Activated CD8-positive, alpha-beta T cell treated with anti-CD3 and anti-CD28 coated beads, Interleukin-2, amount 10 ng/mL, durations not matched to agents 7 days and 5 days (primary cell): ENCODE measurements at regions not wholly inside any gene's neighbourhood (a gene's known extent, or its start where the extent isn't known, plus 50 kb on each side); places are given as distances from the start of the nearest gene placed in this dataset.

Experiments
- ATAC-seq: fragments of 150-1000 bp; cut with Tn5 transposase; one replicate; pipeline ENCODE4 v1.10.0; 2021; ENCODE audit warnings: moderate library complexity
- CTCF ChIA-PET: fragments of 350-600 bp; sonication (Branson Sonifier 250); formaldehyde crosslinking; loops from one replicate; lab custom pipeline; 2021; ENCODE audit warnings: antibody characterized with exemption; lab: Charles Lee
- POLR2A ChIA-PET: fragments of 350-600 bp; sonication (Branson Sonifier 250); formaldehyde crosslinking; loops from one replicate; lab custom pipeline; 2021; ENCODE audit warnings: antibody characterized with exemption; lab: Charles Lee
- DNase-seq: peaks from one replicate; pipeline ENCODE4 v3.0.0-alpha.2; 2020
- H3K27ac Mint-ChIP-seq: one replicate; pipeline ENCODE4 v1.8.0; 2021; ENCODE audit warnings: mild to moderate bottlenecking, mixed read lengths
- H3K27me3 Mint-ChIP-seq: one replicate; pipeline ENCODE4 v1.8.0; 2021; ENCODE audit warnings: low read depth, mixed read lengths
- H3K36me3 Mint-ChIP-seq: one replicate; pipeline ENCODE4 v1.8.0; 2021; ENCODE audit warnings: low read depth, mixed read lengths
- H3K4me1 Mint-ChIP-seq: one replicate; pipeline ENCODE4 v1.8.0; 2021; ENCODE audit warnings: low read depth, mixed read lengths
- H3K4me3 Mint-ChIP-seq: one replicate; pipeline ENCODE4 v1.8.0; 2021; ENCODE audit warnings: mild to moderate bottlenecking, mixed read lengths
- H3K9me3 Mint-ChIP-seq: one replicate; pipeline ENCODE4 v1.8.0; 2022; ENCODE audit warnings: mixed read lengths; ENCODE audit not compliant: insufficient read depth

GRCh38 chr5:155827949-155828348 is 499.0 kb upstream of the SGCD start:
- H3K27ac Mint-ChIP-seq, result no peak overlapping the region
- no peaks in the 10 kb centered on the region for H3K4me1 Mint-ChIP-seq
- no peaks in the 10 kb centered on the region for H3K36me3 Mint-ChIP-seq
- POLR2A ChIA-PET, result no interaction called here
- H3K9me3 Mint-ChIP-seq, result no peaks in the 10 kb centered on the region
- no peak for DNase-seq
- CTCF ChIA-PET, result no interaction called here
- H3K27me3 Mint-ChIP-seq, result no peaks in the 10 kb centered on the region
- ATAC-seq, result no peak
- no peak overlapping the region for H3K4me3 Mint-ChIP-seq

GRCh38 chr5:155831491-155831890 is 495.5 kb upstream of the SGCD start:
- no peaks in the 10 kb centered on the region for H3K27me3 Mint-ChIP-seq
- H3K4me1 Mint-ChIP-seq, result no peaks in the 10 kb centered on the region
- no peaks in the 10 kb centered on the region for H3K9me3 Mint-ChIP-seq
- ATAC-seq (no peak), DNase-seq (no peak)
- H3K27ac Mint-ChIP-seq, result no peak overlapping the region
- ChIA-PET POLR2A (no interaction called here), CTCF (no interaction called here)
- H3K36me3 Mint-ChIP-seq, result no peaks in the 10 kb centered on the region
- no peak overlapping the region for H3K4me3 Mint-ChIP-seq

- ChIA-PET CTCF (no interaction called here), POLR2A (no interaction called here)
- ATAC-seq, result no peak
These were observed 493.7 kb upstream of the SGCD start for GRCh38 chr5:155833287-155833686.

GRCh38 chr5:155834271-155834975 is 492.5 kb upstream of the SGCD start:
- CTCF ChIA-PET, result no interaction called here
- POLR2A ChIA-PET, result no interaction called here

More at GRCh38 chr5:155833287-155833686, 493.7 kb upstream of the SGCD start:
- H3K27ac Mint-ChIP-seq, result no peak overlapping the region
- DNase-seq, result no peak
- no peaks in the 10 kb centered on the region for H3K27me3 Mint-ChIP-seq
- no peaks in the 10 kb centered on the region for H3K36me3 Mint-ChIP-seq
- no peak overlapping the region for H3K4me3 Mint-ChIP-seq
- no peaks in the 10 kb centered on the region for H3K9me3 Mint-ChIP-seq
- no peaks in the 10 kb centered on the region for H3K4me1 Mint-ChIP-seq

GRCh38 chr5:155836089-155836803 is 490.7 kb upstream of the SGCD start:
- CTCF ChIA-PET, result no interaction called here
- no peak overlapping the region for H3K4me3 Mint-ChIP-seq

More at GRCh38 chr5:155834271-155834975, 492.5 kb upstream of the SGCD start:
- H3K27me3 Mint-ChIP-seq, result no peaks in the 10 kb centered on the region
- no peaks in the 10 kb centered on the region for H3K4me1 Mint-ChIP-seq
- DNase-seq, result no peak
- no peak overlapping the region for H3K4me3 Mint-ChIP-seq
- ATAC-seq, result no peak
- no peaks in the 10 kb centered on the region for H3K9me3 Mint-ChIP-seq
- H3K36me3 Mint-ChIP-seq, result no peaks in the 10 kb centered on the region
- no peak overlapping the region for H3K27ac Mint-ChIP-seq

GRCh38 chr5:155838394-155838793 is 488.6 kb upstream of the SGCD start:
- Mint-ChIP-seq H3K9me3 (no peaks in the 10 kb centered on the region), H3K36me3 (no peaks in the 10 kb centered on the region), H3K27ac (no peak overlapping the region), H3K4me1 (no peaks in the 10 kb centered on the region), H3K4me3 (no peak overlapping the region), H3K27me3 (no peaks in the 10 kb centered on the region)
- ChIA-PET CTCF (no interaction called here), POLR2A (no interaction called here)
- no peak for ATAC-seq
- DNase-seq, result no peak

More at GRCh38 chr5:155836089-155836803, 490.7 kb upstream of the SGCD start:
- POLR2A ChIA-PET, result interaction anchor here (0.6 kb wide), 1 partner anchor 53 kb away, joined by 8 read pairs; no protein-coding TSS in a partner anchor
- H3K27ac Mint-ChIP-seq, result no peak overlapping the region
- H3K27me3 Mint-ChIP-seq, result no peaks in the 10 kb centered on the region
- DNase-seq (no peak), ATAC-seq (no peak)
- H3K36me3 Mint-ChIP-seq, result no peaks in the 10 kb centered on the region
- H3K9me3 Mint-ChIP-seq, result no peaks in the 10 kb centered on the region
- no peaks in the 10 kb centered on the region for H3K4me1 Mint-ChIP-seq

- CTCF ChIA-PET, result no interaction called here
- Mint-ChIP-seq H3K27ac (no peak overlapping the region), H3K9me3 (no peaks in the 10 kb centered on the region), H3K4me3 (no peak overlapping the region), H3K4me1 (no peaks in the 10 kb centered on the region), H3K36me3 (no peaks in the 10 kb centered on the region), H3K27me3 (no peaks in the 10 kb centered on the region)
- POLR2A ChIA-PET, result no interaction called here
- no peak for ATAC-seq
- no peak for DNase-seq
These were observed 487.5 kb upstream of the SGCD start for GRCh38 chr5:155839251-155840037.

- ATAC-seq (no peak), DNase-seq (no peak)
- Mint-ChIP-seq H3K4me1 (no peaks in the 10 kb centered on the region), H3K27me3 (no peaks in the 10 kb centered on the region), H3K27ac (no peak overlapping the region), H3K9me3 (no peaks in the 10 kb centered on the region), H3K36me3 (no peaks in the 10 kb centered on the region), H3K4me3 (no peak overlapping the region)
- ChIA-PET CTCF (no interaction called here), POLR2A (no interaction called here)
These were observed 482.4 kb upstream of the SGCD start for GRCh38 chr5:155844542-155844941.

GRCh38 chr5:155850370-155850769 is 476.6 kb upstream of the SGCD start:
- ChIA-PET CTCF (no interaction called here), POLR2A (no interaction called here)
- Mint-ChIP-seq H3K4me1 (no peaks in the 10 kb centered on the region), H3K4me3 (no peak overlapping the region), H3K27ac (no peak overlapping the region), H3K27me3 (no peaks in the 10 kb centered on the region), H3K9me3 (no peaks in the 10 kb centered on the region), H3K36me3 (no peaks in the 10 kb centered on the region)
- no peak for ATAC-seq
- DNase-seq, result no peak

- H3K27me3 Mint-ChIP-seq, result peaks cover 4% of the 10 kb centered on the region
- CTCF ChIA-PET, result no interaction called here
- H3K9me3 Mint-ChIP-seq, result no peaks in the 10 kb centered on the region
- DNase-seq (no peak), ATAC-seq (no peak)
- no peak overlapping the region for H3K4me3 Mint-ChIP-seq
- no peaks in the 10 kb centered on the region for H3K36me3 Mint-ChIP-seq
- no peaks in the 10 kb centered on the region for H3K4me1 Mint-ChIP-seq
- H3K27ac Mint-ChIP-seq, result no peak overlapping the region
- POLR2A ChIA-PET, result no interaction called here
These were observed 460.0 kb upstream of the SGCD start for GRCh38 chr5:155866971-155867370.

GRCh38 chr5:155867522-155868088 is 459.4 kb upstream of the SGCD start:
- Mint-ChIP-seq H3K9me3 (no peaks in the 10 kb centered on the region), H3K36me3 (no peaks in the 10 kb centered on the region), H3K27me3 (peaks cover 5% of the 10 kb centered on the region), H3K4me3 (no peak overlapping the region), H3K27ac (no peak overlapping the region), H3K4me1 (no peaks in the 10 kb centered on the region)
- DNase-seq, result no peak
- no peak for ATAC-seq
- POLR2A ChIA-PET, result no interaction called here
- CTCF ChIA-PET, result no interaction called here

- H3K4me1 Mint-ChIP-seq, result no peaks in the 10 kb centered on the region
- H3K4me3 Mint-ChIP-seq, result no peak overlapping the region
- no peaks in the 10 kb centered on the region for H3K9me3 Mint-ChIP-seq
- H3K27me3 Mint-ChIP-seq, result peaks cover 5% of the 10 kb centered on the region
- CTCF ChIA-PET, result no interaction called here
- DNase-seq, result no peak
- POLR2A ChIA-PET, result no interaction called here
- H3K27ac Mint-ChIP-seq, result no peak overlapping the region
- no peak for ATAC-seq
- H3K36me3 Mint-ChIP-seq, result no peaks in the 10 kb centered on the region
These were observed 456.3 kb upstream of the SGCD start for GRCh38 chr5:155870636-155871035.
